Stimulated activated naive CD8-positive, alpha-beta T cell treated with anti-CD3 and anti-CD28 coated beads, Interleukin-15, amount 100 ng/mL, for 72 hours (primary cell): ENCODE measurements at regions not wholly inside any gene's neighbourhood (a gene's known extent, or its start where the extent isn't known, plus 50 kb on each side); places are given as distances from the start of the nearest gene placed in this dataset.
A peak's percentile ranks its signal among the peaks of the same experiment; 100 is the strongest.

Experiments
- ATAC-seq: fragments of 150-1000 bp; cut with Tn5 transposase; 2 replicates; pipeline ENCODE4 v1.10.0; 2021; ENCODE audit warnings: mild to moderate bottlenecking, moderate library complexity
- DNase-seq, 2 donors: peaks; one replicate each; pipeline ENCODE4 v3.0.0; 2021 to 2022
- H3K27ac Mint-ChIP-seq, 2 donors: one replicate each; pipeline ENCODE4 v1.8.0; 2022; ENCODE audit warnings: mild to moderate bottlenecking in 2 of 2, mixed read lengths in 2 of 2, moderate library complexity in 2 of 2
- H3K27me3 Mint-ChIP-seq: one replicate; pipeline ENCODE4 v1.8.0; 2022; ENCODE audit warnings: mixed read lengths
- H3K4me1 Mint-ChIP-seq: one replicate; pipeline ENCODE4 v1.8.0; 2022; ENCODE audit warnings: mild to moderate bottlenecking, mixed read lengths
- H3K4me3 Mint-ChIP-seq, 2 donors: one replicate each; pipeline ENCODE4 v1.8.0; 2022; ENCODE audit warnings: mild to moderate bottlenecking in 2 of 2, mixed read lengths in 2 of 2, moderate library complexity in 1 of 2
- H3K9me3 Mint-ChIP-seq, 2 donors: one replicate each; pipeline ENCODE4 v1.8.0; 2022; ENCODE audit warnings: mixed read lengths in 2 of 2

GRCh38 chr2:199015072-199015471, 442.7 kb downstream of the SATB2 start:
- ATAC-seq = no peak
- no peak overlapping the region for H3K4me3 Mint-ChIP-seq

GRCh38 chr2:199014226-199014625, 443.5 kb downstream of the SATB2 start:
- H3K27ac Mint-ChIP-seq = no peak overlapping the region
- ATAC-seq (no peak), DNase-seq (no peak)
- no peaks in the 10 kb centered on the region for H3K27me3 Mint-ChIP-seq
- H3K9me3 Mint-ChIP-seq = peaks cover 0 to 19% of the 10 kb centered on the region in 2 donors
- H3K4me3 Mint-ChIP-seq = no peak overlapping the region
- H3K4me1 Mint-ChIP-seq = no peaks in the 10 kb centered on the region

More at GRCh38 chr2:199015072-199015471, 442.7 kb downstream of the SATB2 start:
- H3K27ac Mint-ChIP-seq = no peak overlapping the region
- peaks cover 0 to 16% of the 10 kb centered on the region in 2 donors for H3K9me3 Mint-ChIP-seq
- no peaks in the 10 kb centered on the region for H3K27me3 Mint-ChIP-seq
- no peaks in the 10 kb centered on the region for H3K4me1 Mint-ChIP-seq
- DNase-seq = no peak

- Mint-ChIP-seq H3K4me1 (no peaks in the 10 kb centered on the region), H3K9me3 (peaks cover 6 to 29% of the 10 kb centered on the region in 2 donors), H3K27ac (no peak overlapping the region), H3K27me3 (no peaks in the 10 kb centered on the region), H3K4me3 (no peak overlapping the region)
- no peak for DNase-seq
- peak; percentile 42 for ATAC-seq
Measured at GRCh38 chr2:199011908-199012307, 445.8 kb downstream of the SATB2 start.

- ATAC-seq = no peak
Measured at GRCh38 chr2:198994678-198995077, 463.1 kb downstream of the SATB2 start.

GRCh38 chr2:198991431-198991830, 466.3 kb downstream of the SATB2 start:
- H3K9me3 Mint-ChIP-seq = peaks cover 3 to 4% of the 10 kb centered on the region in 2 donors
- no peak overlapping the region for H3K4me3 Mint-ChIP-seq
- H3K27ac Mint-ChIP-seq = no peak overlapping the region
- no peaks in the 10 kb centered on the region for H3K27me3 Mint-ChIP-seq
- ATAC-seq (no peak), DNase-seq (no peak)
- H3K4me1 Mint-ChIP-seq = no peaks in the 10 kb centered on the region

More at GRCh38 chr2:198994678-198995077, 463.1 kb downstream of the SATB2 start:
- Mint-ChIP-seq H3K4me3 (no peak overlapping the region), H3K27ac (no peak overlapping the region), H3K4me1 (no peaks in the 10 kb centered on the region), H3K27me3 (no peaks in the 10 kb centered on the region), H3K9me3 (peaks cover 1 to 9% of the 10 kb centered on the region in 2 donors)
- no peak for DNase-seq

- Mint-ChIP-seq H3K4me1 (no peaks in the 10 kb centered on the region), H3K27ac (no peak overlapping the region), H3K4me3 (no peak overlapping the region), H3K27me3 (no peaks in the 10 kb centered on the region), H3K9me3 (peaks cover 10 to 35% of the 10 kb centered on the region in 2 donors)
- DNase-seq (no peak), ATAC-seq (no peak)
Measured at GRCh38 chr2:198975779-198976178, 482.0 kb downstream of the SATB2 start.

- no peaks in the 10 kb centered on the region for H3K4me1 Mint-ChIP-seq
- peaks cover 10 to 35% of the 10 kb centered on the region in 2 donors for H3K9me3 Mint-ChIP-seq
- H3K27ac Mint-ChIP-seq = no peak overlapping the region
- ATAC-seq (no peak), DNase-seq (no peak)
- no peak overlapping the region for H3K4me3 Mint-ChIP-seq
- H3K27me3 Mint-ChIP-seq = no peaks in the 10 kb centered on the region
Measured at GRCh38 chr2:198973785-198974184, 484.0 kb downstream of the SATB2 start.

GRCh38 chr2:198973181-198973580, 484.6 kb downstream of the SATB2 start:
- no peaks in the 10 kb centered on the region for H3K27me3 Mint-ChIP-seq
- ATAC-seq = no peak
- no peak for DNase-seq
- H3K4me3 Mint-ChIP-seq = no peak overlapping the region
- H3K27ac Mint-ChIP-seq = no peak overlapping the region
- H3K4me1 Mint-ChIP-seq = no peaks in the 10 kb centered on the region
- peaks cover 10 to 35% of the 10 kb centered on the region in 2 donors for H3K9me3 Mint-ChIP-seq

- Mint-ChIP-seq H3K9me3 (peaks cover 4 to 11% of the 10 kb centered on the region in 2 donors), H3K27me3 (no peaks in the 10 kb centered on the region), H3K4me1 (no peaks in the 10 kb centered on the region), H3K27ac (no peak overlapping the region), H3K4me3 (no peak overlapping the region)
- ATAC-seq = no peak
- no peak for DNase-seq
Measured at GRCh38 chr2:198968545-198968944, 489.2 kb downstream of the SATB2 start.

GRCh38 chr2:198966269-198966668, 491.5 kb downstream of the SATB2 start:
- Mint-ChIP-seq H3K9me3 (no peaks in the 10 kb centered on the region), H3K4me3 (no peak overlapping the region), H3K4me1 (no peaks in the 10 kb centered on the region), H3K27me3 (no peaks in the 10 kb centered on the region), H3K27ac (no peak overlapping the region)
- ATAC-seq (no peak), DNase-seq (no peak)

GRCh38 chr2:198961547-198961946, 496.2 kb downstream of the SATB2 start:
- no peaks in the 10 kb centered on the region for H3K4me1 Mint-ChIP-seq
- ATAC-seq (no peak), DNase-seq (no peak)
- H3K9me3 Mint-ChIP-seq = no peaks in the 10 kb centered on the region
- no peaks in the 10 kb centered on the region for H3K27me3 Mint-ChIP-seq
- no peak overlapping the region for H3K4me3 Mint-ChIP-seq
- no peak overlapping the region for H3K27ac Mint-ChIP-seq

- no peaks in the 10 kb centered on the region for H3K4me1 Mint-ChIP-seq
- H3K9me3 Mint-ChIP-seq = peaks cover 0 to 4% of the 10 kb centered on the region in 2 donors
Measured at GRCh38 chr2:198957181-198957580, 500.6 kb downstream of the SATB2 start.

GRCh38 chr2:198953328-198953727, 504.4 kb downstream of the SATB2 start:
- DNase-seq (no peak), ATAC-seq (no peak)
- no peaks in the 10 kb centered on the region for H3K4me1 Mint-ChIP-seq
- H3K9me3 Mint-ChIP-seq = peaks cover 0 to 4% of the 10 kb centered on the region in 2 donors
- H3K27me3 Mint-ChIP-seq = no peaks in the 10 kb centered on the region
- H3K4me3 Mint-ChIP-seq = no peak overlapping the region
- H3K27ac Mint-ChIP-seq = no peak overlapping the region

More at GRCh38 chr2:198957181-198957580, 500.6 kb downstream of the SATB2 start:
- DNase-seq (no peak), ATAC-seq (no peak)
- Mint-ChIP-seq H3K27ac (no peak overlapping the region), H3K4me3 (no peak overlapping the region), H3K27me3 (no peaks in the 10 kb centered on the region)

GRCh38 chr2:198950803-198951202, 506.9 kb downstream of the SATB2 start:
- no peak overlapping the region for H3K27ac Mint-ChIP-seq
- peaks cover 0 to 4% of the 10 kb centered on the region in 2 donors for H3K9me3 Mint-ChIP-seq
- no peaks in the 10 kb centered on the region for H3K27me3 Mint-ChIP-seq
- ATAC-seq (no peak), DNase-seq (no peak)
- no peaks in the 10 kb centered on the region for H3K4me1 Mint-ChIP-seq
- H3K4me3 Mint-ChIP-seq = no peak overlapping the region

- Mint-ChIP-seq H3K4me1 (no peaks in the 10 kb centered on the region), H3K4me3 (no peak overlapping the region), H3K9me3 (peaks cover 0 to 4% of the 10 kb centered on the region in 2 donors), H3K27ac (no peak overlapping the region), H3K27me3 (no peaks in the 10 kb centered on the region)
- ATAC-seq (no peak), DNase-seq (no peak)
Measured at GRCh38 chr2:198945496-198945895, 512.2 kb downstream of the SATB2 start.

- peaks cover 7% of the 10 kb centered on the region in 2 donors for H3K9me3 Mint-ChIP-seq
- ATAC-seq = no peak
- no peak overlapping the region for H3K27ac Mint-ChIP-seq
- H3K4me1 Mint-ChIP-seq = no peaks in the 10 kb centered on the region
- H3K27me3 Mint-ChIP-seq = no peaks in the 10 kb centered on the region
- H3K4me3 Mint-ChIP-seq = no peak overlapping the region
- DNase-seq = no peak
Measured at GRCh38 chr2:198930170-198930569, 527.6 kb downstream of the SATB2 start.

GRCh38 chr2:198928026-198928425, 529.7 kb downstream of the SATB2 start:
- H3K9me3 Mint-ChIP-seq = peaks cover 2 to 4% of the 10 kb centered on the region in 2 donors

More at GRCh38 chr2:198928026-198928425, 529.7 kb downstream of the SATB2 start:
- Mint-ChIP-seq H3K27ac (no peak overlapping the region), H3K4me1 (no peaks in the 10 kb centered on the region), H3K27me3 (no peaks in the 10 kb centered on the region), H3K4me3 (no peak overlapping the region)
- DNase-seq (no peak), ATAC-seq (no peak)
